ENCODE measurements at regions not wholly inside any gene's neighbourhood (a gene's known extent, or its start where the extent isn't known, plus 50 kb on each side); places are given as distances from the start of the nearest gene placed in this dataset.

GRCh38 chr5:57671371-57671770 is 188.8 kb upstream of the ACTBL2 start:
- CTCF ChIA-PET, result no interaction called here
- no peak for TF ChIP-seq GABPA (IDR thresholded peaks at IDR 0.05; ENCODE audit: low read depth)
- TF ChIP-seq TAF1 (IDR thresholded peaks at IDR 0.05; ENCODE audit: borderline replicate concordance, low read depth, low read length), result no peak
- TF ChIP-seq JUND (IDR thresholded peaks at IDR 0.05), result no peak
- TF ChIP-seq TCF12 (IDR thresholded peaks at IDR 0.05), result no peak
- TF ChIP-seq MAX (IDR thresholded peaks at IDR 0.05; ENCODE audit: low read depth), result no peak
- no peak for TF ChIP-seq USF1 (IDR thresholded peaks at IDR 0.05; ENCODE audit: borderline replicate concordance, low read depth)
- no peak for TF ChIP-seq ELF1 (IDR thresholded peaks at IDR 0.05)
- no peak for TF ChIP-seq SIN3A (IDR thresholded peaks at IDR 0.05; ENCODE audit: borderline replicate concordance, low read depth, low read length)
- no peak for TF ChIP-seq TEAD4 (IDR thresholded peaks at IDR 0.05; ENCODE audit: borderline replicate concordance, insufficient read depth)
- no peak for TF ChIP-seq PBX3 (IDR thresholded peaks at IDR 0.05)
- no peak for TF ChIP-seq RCOR1 (IDR thresholded peaks at IDR 0.05; ENCODE audit: low read length)
- no peak for TF ChIP-seq RXRA (IDR thresholded peaks at IDR 0.05; ENCODE audit: borderline replicate concordance, low read depth)

GRCh38 chr5:57666582-57666981 is 184.0 kb upstream of the ACTBL2 start:
- DNase-seq, result no peak
- Histone ChIP-seq H3K4me1 (ENCODE audit: control insufficient read depth in 1 of 2, insufficient read depth in 2 of 2, low read depth in 1 of 2, low read length in 1 of 2) (no peaks in the 10 kb centered on the region; a peak in 1 of 4 replicates), H2AFZ (ENCODE audit: low read depth) (no peak overlapping the region), H3K4me3 (ENCODE audit: low read depth in 2 of 2, low read length in 1 of 2) (no peak overlapping the region), H3K9me2 (no peaks in the 10 kb centered on the region), H3F3A (replicated peaks; ENCODE audit: insufficient read depth) (peaks cover 6% of the 10 kb centered on the region), H4K20me1 (ENCODE audit: insufficient read depth) (no peaks in the 10 kb centered on the region), H3K9me3 (no peaks in the 10 kb centered on the region), H3K27ac (ENCODE audit: low read depth in 2 of 2, low read length in 1 of 2) (no peak overlapping the region), H3K79me2 (ENCODE audit: insufficient read depth) (no peaks in the 10 kb centered on the region), H3K36me3 (replicated peaks in 1 of 2; ENCODE audit: control insufficient read depth in 1 of 2, insufficient read depth in 2 of 2, low read length in 1 of 2) (no peaks in the 10 kb centered on the region), H3K4me2 (no peak overlapping the region), H3K27me3 (ENCODE audit: insufficient read depth) (no peaks in the 10 kb centered on the region), H3K9ac (no peak overlapping the region)
- CTCF ChIA-PET, result interaction anchor here (0.6 to 2.1 kb wide), 5 partner anchors 10 to 421 kb away, joined by 3 to 5 read pairs (median 3); no protein-coding TSS in a partner anchor
- TF ChIP-seq REST (IDR thresholded peaks at IDR 0.05; ENCODE audit: low read depth, low read length), result no peak
- POLR2A ChIA-PET, result no interaction called here

More at GRCh38 chr5:57671371-57671770, 188.8 kb upstream of the ACTBL2 start:
- no peak overlapping the region for H2AFZ ChIP-seq (ENCODE audit: low read depth)
- no peak overlapping the region for H3K4me3 ChIP-seq (ENCODE audit: low read depth in 2 of 2, low read length in 1 of 2)
- H3K4me2 ChIP-seq, result no peak overlapping the region
- no peaks in the 10 kb centered on the region for H3K9me3 ChIP-seq
- no peak overlapping the region for H3K9ac ChIP-seq
- H3K4me1 ChIP-seq (ENCODE audit: control insufficient read depth in 1 of 2, insufficient read depth in 2 of 2, low read depth in 1 of 2, low read length in 1 of 2), result peaks cover 0 to 5% of the 10 kb centered on the region in 2 experiments; a peak in 2 of 4 replicates
- H3K9me2 ChIP-seq, result no peaks in the 10 kb centered on the region
- no peaks in the 10 kb centered on the region for H3K36me3 ChIP-seq (replicated peaks in 1 of 2; ENCODE audit: control insufficient read depth in 1 of 2, insufficient read depth in 2 of 2, low read length in 1 of 2)
- H3K27ac ChIP-seq (ENCODE audit: low read depth in 2 of 2, low read length in 1 of 2), result no peak overlapping the region
- POLR2A ChIA-PET, result no interaction called here
- H3K79me2 ChIP-seq (ENCODE audit: insufficient read depth), result no peaks in the 10 kb centered on the region
- H3K27me3 ChIP-seq (ENCODE audit: insufficient read depth), result no peaks in the 10 kb centered on the region
- no peaks in the 10 kb centered on the region for H3F3A ChIP-seq (replicated peaks; ENCODE audit: insufficient read depth)
- no peaks in the 10 kb centered on the region for H4K20me1 ChIP-seq (ENCODE audit: insufficient read depth)
- no peak for DNase-seq
